ENCODE measurements at regions not wholly inside any gene's neighbourhood (a gene's known extent, or its start where the extent isn't known, plus 50 kb on each side); places are given as distances from the start of the nearest gene placed in this dataset.
"Not testable (repeated sequence)": the region's sequence is repeated elsewhere in the genome, so short reads cannot be mapped to it uniquely, and the experiment has no call there.

DNA sequence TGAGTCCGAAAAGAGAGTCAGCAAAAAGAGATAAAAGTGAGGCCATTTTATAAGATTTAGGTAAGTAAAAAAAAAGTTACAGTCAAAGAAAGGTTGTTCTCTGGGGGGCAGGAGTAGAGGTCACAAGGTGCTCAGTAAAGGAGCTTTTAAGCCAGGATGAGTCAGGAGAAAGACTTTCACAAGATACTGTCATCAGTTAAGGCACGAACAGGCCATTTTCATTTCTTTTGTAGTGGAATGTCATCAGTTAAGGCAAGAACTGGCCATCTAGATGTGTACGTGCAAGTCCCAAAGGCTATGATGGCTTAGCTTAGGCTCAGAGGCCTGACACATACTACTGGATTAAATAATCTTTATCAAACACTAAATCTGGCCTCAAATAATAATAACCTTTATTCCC, 1207.3 kb upstream of the FAM98A start:
- Histone ChIP-seq H3K4me2 (ENCODE audit: low read length) (no peak overlapping the region), H3K4me3 (ENCODE audit: low read length) (no peak overlapping the region), H3K79me2 (replicated peaks; ENCODE audit: insufficient read depth, low read length) (no peaks in the 10 kb centered on the region), H2AFZ (ENCODE audit: low read depth, low read length) (no peak overlapping the region), H3K27me3 (ENCODE audit: insufficient read depth, low read depth, low read length) (no peaks in the 10 kb centered on the region), H3K36me3 (ENCODE audit: insufficient read depth, low read length) (no peaks in the 10 kb centered on the region), H3K9me2 (ENCODE audit: insufficient read depth, low read length) (no peaks in the 10 kb centered on the region), H3K9me3 (ENCODE audit: low read length) (no peaks in the 10 kb centered on the region), H4K20me1 (ENCODE audit: insufficient read depth) (no peaks in the 10 kb centered on the region), H3K27ac (ENCODE audit: low read length) (no peak overlapping the region), H3K9ac (ENCODE audit: low read length) (no peak overlapping the region), H3F3A (ENCODE audit: insufficient read depth, low read length, poor library complexity, severe bottlenecking) (no peaks in the 10 kb centered on the region)
- TF ChIP-seq EP300 (conservative IDR thresholded peaks at IDR 0.05; ENCODE audit: poor library complexity, severe bottlenecking) (no peak), MXI1 (conservative IDR thresholded peaks at IDR 0.05; ENCODE audit: poor library complexity, severe bottlenecking) (no peak), SMC3 (conservative IDR thresholded peaks at IDR 0.05; ENCODE audit: poor library complexity) (no peak), TAF1 (IDR thresholded peaks at IDR 0.05; ENCODE audit: low read depth) (no peak), EZH2 (IDR thresholded peaks at IDR 0.05; ENCODE audit: borderline replicate concordance, insufficient read depth, low read length, poor library complexity, severe bottlenecking) (no peak)
- TF ChIP-seq, protein P1, sequence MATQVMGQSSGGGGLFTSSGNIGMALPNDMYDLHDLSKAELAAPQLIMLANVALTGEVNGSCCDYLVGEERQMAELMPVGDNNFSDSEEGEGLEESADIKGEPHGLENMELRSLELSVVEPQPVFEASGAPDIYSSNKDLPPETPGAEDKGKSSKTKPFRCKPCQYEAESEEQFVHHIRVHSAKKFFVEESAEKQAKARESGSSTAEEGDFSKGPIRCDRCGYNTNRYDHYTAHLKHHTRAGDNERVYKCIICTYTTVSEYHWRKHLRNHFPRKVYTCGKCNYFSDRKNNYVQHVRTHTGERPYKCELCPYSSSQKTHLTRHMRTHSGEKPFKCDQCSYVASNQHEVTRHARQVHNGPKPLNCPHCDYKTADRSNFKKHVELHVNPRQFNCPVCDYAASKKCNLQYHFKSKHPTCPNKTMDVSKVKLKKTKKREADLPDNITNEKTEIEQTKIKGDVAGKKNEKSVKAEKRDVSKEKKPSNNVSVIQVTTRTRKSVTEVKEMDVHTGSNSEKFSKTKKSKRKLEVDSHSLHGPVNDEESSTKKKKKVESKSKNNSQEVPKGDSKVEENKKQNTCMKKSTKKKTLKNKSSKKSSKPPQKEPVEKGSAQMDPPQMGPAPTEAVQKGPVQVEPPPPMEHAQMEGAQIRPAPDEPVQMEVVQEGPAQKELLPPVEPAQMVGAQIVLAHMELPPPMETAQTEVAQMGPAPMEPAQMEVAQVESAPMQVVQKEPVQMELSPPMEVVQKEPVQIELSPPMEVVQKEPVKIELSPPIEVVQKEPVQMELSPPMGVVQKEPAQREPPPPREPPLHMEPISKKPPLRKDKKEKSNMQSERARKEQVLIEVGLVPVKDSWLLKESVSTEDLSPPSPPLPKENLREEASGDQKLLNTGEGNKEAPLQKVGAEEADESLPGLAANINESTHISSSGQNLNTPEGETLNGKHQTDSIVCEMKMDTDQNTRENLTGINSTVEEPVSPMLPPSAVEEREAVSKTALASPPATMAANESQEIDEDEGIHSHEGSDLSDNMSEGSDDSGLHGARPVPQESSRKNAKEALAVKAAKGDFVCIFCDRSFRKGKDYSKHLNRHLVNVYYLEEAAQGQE (IDR thresholded peaks at IDR 0.05; ENCODE audit: borderline replicate concordance) = no peak

DNA sequence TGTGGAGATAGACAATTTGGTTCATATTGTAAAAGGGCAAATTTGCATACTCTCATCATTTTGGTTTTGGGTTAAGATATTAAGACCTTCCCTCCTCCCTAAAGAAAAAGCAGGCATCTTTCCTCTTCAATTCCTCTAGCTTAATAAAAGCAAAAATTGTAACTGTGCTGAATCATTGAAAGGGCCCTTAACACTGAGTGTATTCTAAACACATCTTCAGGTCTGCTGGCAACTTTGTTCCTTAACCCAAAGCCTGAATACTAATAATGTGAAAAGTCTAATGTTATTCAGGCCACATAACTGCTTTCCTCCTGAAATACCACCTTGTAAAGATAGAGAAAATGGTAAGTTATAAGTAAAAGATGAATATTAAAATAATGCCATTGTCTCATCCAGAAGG, 1200.5 kb upstream of the FAM98A start:
- Histone ChIP-seq H2AFZ (ENCODE audit: low read depth, low read length) (no peak overlapping the region), H3K9ac (ENCODE audit: low read length) (no peak overlapping the region), H3K9me3 (ENCODE audit: low read length) (no peaks in the 10 kb centered on the region), H3F3A (ENCODE audit: insufficient read depth, low read length, poor library complexity, severe bottlenecking) (no peaks in the 10 kb centered on the region), H3K4me2 (ENCODE audit: low read length) (no peak overlapping the region), H4K20me1 (ENCODE audit: insufficient read depth) (no peaks in the 10 kb centered on the region), H3K36me3 (ENCODE audit: insufficient read depth, low read length) (no peaks in the 10 kb centered on the region), H3K27ac (ENCODE audit: low read length) (no peak overlapping the region), H3K27me3 (ENCODE audit: insufficient read depth, low read depth, low read length) (no peaks in the 10 kb centered on the region), H3K4me3 (ENCODE audit: low read length) (no peak overlapping the region), H3K9me2 (ENCODE audit: insufficient read depth, low read length) (no peaks in the 10 kb centered on the region), H3K79me2 (replicated peaks; ENCODE audit: insufficient read depth, low read length) (no peaks in the 10 kb centered on the region)
- TF ChIP-seq EZH2 (IDR thresholded peaks at IDR 0.05; ENCODE audit: borderline replicate concordance, insufficient read depth, low read length, poor library complexity, severe bottlenecking) (no peak), TAF1 (IDR thresholded peaks at IDR 0.05; ENCODE audit: low read depth) (no peak), POLR2AphosphoS5 (IDR thresholded peaks at IDR 0.05) (no peak), MXI1 (conservative IDR thresholded peaks at IDR 0.05; ENCODE audit: poor library complexity, severe bottlenecking) (no peak), RAD21 (conservative IDR thresholded peaks at IDR 0.05) (no peak), SMC3 (conservative IDR thresholded peaks at IDR 0.05; ENCODE audit: poor library complexity) (no peak), EP300 (conservative IDR thresholded peaks at IDR 0.05; ENCODE audit: poor library complexity, severe bottlenecking) (no peak)
- TF ChIP-seq, protein P2, sequence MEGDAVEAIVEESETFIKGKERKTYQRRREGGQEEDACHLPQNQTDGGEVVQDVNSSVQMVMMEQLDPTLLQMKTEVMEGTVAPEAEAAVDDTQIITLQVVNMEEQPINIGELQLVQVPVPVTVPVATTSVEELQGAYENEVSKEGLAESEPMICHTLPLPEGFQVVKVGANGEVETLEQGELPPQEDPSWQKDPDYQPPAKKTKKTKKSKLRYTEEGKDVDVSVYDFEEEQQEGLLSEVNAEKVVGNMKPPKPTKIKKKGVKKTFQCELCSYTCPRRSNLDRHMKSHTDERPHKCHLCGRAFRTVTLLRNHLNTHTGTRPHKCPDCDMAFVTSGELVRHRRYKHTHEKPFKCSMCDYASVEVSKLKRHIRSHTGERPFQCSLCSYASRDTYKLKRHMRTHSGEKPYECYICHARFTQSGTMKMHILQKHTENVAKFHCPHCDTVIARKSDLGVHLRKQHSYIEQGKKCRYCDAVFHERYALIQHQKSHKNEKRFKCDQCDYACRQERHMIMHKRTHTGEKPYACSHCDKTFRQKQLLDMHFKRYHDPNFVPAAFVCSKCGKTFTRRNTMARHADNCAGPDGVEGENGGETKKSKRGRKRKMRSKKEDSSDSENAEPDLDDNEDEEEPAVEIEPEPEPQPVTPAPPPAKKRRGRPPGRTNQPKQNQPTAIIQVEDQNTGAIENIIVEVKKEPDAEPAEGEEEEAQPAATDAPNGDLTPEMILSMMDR (IDR thresholded peaks at IDR 0.05; ENCODE audit: poor library complexity, severe bottlenecking) = no peak
- TF ChIP-seq, protein P1 (IDR thresholded peaks at IDR 0.05; ENCODE audit: borderline replicate concordance) = no peak

DNA sequence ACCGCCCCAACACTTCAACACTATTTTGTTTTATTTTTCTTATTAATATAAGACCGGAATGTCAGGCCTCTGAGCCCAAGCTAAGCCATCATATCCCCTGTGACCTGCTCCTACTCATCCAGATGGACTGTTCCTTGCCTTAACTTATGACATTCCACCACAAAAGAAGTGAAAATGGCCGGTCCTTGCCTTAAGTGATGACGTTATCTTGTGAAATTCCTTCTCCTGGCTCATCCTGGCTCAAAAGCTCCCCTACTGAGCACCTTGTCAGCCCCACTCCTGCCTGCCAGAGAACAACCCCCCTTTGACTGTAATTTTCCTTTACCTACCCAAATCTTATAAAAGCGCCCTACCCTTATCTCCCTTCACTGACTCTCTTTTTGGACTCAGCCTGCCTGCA, 1196.5 kb upstream of the FAM98A start:
- H3K36me3 ChIP-seq (ENCODE audit: insufficient read depth, low read length); H2AFZ ChIP-seq (ENCODE audit: low read depth, low read length); H3K9me3 ChIP-seq (ENCODE audit: low read length); H3K27ac ChIP-seq (ENCODE audit: low read length); H3K4me3 ChIP-seq (ENCODE audit: low read length); H3K9me2 ChIP-seq (ENCODE audit: insufficient read depth, low read length); H3K27me3 ChIP-seq (ENCODE audit: insufficient read depth, low read depth, low read length); H3F3A ChIP-seq (ENCODE audit: insufficient read depth, low read length, poor library complexity, severe bottlenecking); H3K79me2 ChIP-seq (replicated peaks; ENCODE audit: insufficient read depth, low read length); H4K20me1 ChIP-seq (ENCODE audit: insufficient read depth); H3K9ac ChIP-seq (ENCODE audit: low read length); H3K4me2 ChIP-seq (ENCODE audit: low read length): not testable (repeated sequence)
